HG02981 (cell line): ENCODE measurements at regions not wholly inside any gene's neighbourhood (a gene's known extent, or its start where the extent isn't known, plus 50 kb on each side); places are given as distances from the start of the nearest gene placed in this dataset.
"Not testable (repeated sequence)": the region's sequence is repeated elsewhere in the genome, so short reads cannot be mapped to it uniquely, and the experiment has no call there.

Source experiments
- ATAC-seq: cut with Tn5 transposase; IDR thresholded peaks from one replicate; pipeline ENCODE4 v1.9.1; 2021; ENCODE audit warnings: mild to moderate bottlenecking, moderate library complexity; ENCODE audit not compliant: unreplicated experiment

DNA sequence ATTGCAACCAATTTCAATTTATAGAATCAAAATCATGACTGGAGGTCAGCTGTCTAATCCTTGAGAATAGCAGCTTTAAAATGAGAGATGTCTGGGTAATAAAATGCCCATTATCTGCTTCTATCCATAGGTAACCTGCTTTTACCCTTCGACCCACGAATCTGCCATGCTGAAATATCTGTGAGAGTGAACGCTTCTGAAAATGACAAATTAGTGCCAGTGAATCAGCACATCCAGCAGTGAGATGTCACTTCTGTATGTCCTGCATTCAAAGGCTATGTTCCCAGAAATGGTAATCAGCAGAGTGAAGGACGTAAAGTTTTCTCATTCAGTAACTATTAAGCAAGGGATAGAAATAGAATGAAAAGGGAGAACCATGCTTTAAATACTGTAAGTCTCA lies 532.4 kb upstream of the ITGA1 start:
- no peak for ATAC-seq

DNA sequence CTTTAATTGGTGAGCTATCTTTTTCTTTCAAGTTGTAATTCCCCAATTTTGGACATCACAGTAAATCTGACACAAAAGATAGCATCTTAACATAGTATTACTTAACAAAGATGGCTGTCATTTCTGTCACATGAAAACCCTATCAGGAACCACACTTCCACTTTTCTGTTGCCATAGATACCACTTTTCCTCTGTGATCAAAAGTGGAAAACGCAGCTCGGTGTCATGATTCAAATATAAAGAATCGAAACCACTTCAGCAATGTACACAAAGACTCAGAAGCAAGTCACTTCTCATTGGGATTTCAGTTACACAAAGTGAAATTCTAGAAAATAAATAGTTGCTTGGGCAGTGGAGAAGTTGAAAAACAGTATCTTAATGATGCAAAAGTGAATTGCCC lies 524.9 kb upstream of the ITGA1 start:
- no peak for ATAC-seq

DNA sequence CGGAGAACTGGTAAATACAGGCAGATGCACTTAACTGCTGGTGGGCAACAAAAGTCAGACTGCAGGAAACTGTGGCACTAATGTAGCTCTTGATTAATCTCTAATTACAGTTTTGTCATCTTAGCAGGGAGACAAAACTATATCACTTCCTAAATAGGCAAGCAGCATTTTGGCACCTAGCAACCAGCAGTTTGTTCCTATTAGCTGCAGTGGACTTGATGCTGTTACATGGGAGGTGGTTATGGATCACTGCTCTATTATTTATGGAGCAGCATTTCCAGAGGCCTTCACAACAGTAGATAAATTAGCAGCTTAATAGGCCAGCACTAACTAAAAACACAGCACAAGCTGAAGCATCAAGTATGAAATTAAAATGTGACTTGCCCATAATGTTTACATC lies 518.3 kb upstream of the ITGA1 start:
- no peak for ATAC-seq

DNA sequence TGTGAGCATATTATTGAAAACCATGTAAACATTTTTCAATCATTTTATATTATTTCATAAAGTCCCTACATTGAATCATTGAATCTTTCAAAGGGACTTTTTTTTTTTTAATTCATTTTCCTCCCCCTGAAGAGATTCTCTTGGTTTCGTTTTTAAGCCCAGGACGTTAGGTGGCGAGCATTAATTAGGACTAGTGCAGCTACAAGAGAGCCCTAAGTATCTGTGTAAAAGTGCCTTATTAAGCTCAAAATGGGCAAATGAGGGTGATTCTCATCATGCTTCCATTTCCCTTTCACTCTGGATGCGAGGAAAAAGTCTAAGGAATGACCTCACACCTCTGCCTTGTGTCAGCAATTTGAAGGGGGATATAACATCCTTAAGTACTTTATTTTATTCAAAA lies 517.9 kb upstream of the ITGA1 start:
- no peak for ATAC-seq

DNA sequence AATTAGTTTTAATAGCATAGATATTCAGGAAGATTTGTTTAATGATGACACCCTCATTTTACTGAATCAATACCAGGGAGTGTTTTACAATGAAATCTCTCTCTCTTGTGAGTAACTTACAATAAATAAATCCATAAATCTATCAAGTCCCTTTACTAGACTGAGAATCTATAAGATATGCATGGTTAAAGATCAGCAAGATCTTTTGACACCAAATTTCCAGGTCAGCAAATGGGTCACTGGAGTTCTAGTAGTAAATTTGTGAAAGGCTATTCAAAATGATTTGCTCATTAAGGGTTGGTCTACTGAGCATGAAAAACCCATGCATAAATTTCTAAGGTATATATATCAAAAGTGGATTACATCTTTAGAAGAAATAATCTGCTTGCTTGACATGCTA lies 512.1 kb upstream of the ITGA1 start:
- no peak for ATAC-seq

DNA sequence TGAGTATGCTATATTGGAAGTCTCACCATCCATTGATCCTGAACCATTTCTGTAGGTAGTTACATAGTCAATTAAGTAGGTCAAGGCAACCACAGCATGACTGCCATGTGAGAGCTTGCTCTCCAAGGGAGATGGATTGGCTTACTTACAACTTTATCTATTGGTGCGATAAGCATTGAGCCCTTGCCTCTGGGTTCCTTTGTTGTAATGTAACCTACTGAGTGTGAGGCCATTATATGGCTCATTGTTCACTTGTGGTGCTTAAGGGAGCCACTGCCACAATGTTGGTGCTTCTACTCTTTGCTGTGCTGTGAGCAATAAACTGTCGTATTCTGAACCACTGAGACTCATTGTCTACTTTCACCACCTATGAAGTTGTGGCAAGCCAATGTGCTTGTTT lies 510.6 kb upstream of the ITGA1 start:
- no peak for ATAC-seq

DNA sequence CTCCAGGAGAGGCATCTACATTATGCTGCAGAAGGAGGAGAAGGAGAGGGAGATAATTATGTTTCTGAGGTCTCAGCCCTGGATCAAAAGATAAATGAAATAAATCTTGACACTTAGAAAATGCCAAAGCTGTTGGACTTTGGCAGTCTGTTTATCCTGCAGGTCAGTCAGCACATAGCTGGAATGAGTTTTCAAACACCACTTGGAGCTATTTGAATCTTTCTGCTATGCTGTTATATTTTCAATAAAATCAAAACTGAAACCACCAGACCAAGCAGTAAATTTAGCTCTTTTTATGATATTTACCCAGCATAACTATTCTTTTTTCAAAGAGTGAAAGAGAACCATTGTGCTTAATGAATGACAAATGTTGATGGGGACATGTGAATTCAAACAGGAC lies 505.1 kb upstream of the ITGA1 start:
- no peak for ATAC-seq

DNA sequence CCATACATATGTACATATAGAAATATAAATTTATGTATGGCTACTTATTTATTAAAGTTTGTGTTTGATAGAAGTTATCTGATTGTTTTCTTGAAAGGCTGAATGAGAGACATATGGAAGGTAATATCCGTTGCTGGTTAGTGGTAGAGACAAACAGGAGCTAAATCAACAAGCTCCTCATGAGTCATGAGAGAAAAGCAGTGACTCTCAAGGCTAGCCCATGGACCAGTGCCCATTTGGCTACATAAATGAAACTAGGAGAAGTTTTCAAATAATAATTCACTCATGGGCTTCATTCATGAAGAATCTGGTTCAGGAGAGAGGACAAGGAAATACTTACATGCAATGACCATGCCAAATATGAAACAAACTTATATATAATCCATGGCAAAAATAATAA lies 504.5 kb upstream of the ITGA1 start:
- ATAC-seq = no peak

DNA sequence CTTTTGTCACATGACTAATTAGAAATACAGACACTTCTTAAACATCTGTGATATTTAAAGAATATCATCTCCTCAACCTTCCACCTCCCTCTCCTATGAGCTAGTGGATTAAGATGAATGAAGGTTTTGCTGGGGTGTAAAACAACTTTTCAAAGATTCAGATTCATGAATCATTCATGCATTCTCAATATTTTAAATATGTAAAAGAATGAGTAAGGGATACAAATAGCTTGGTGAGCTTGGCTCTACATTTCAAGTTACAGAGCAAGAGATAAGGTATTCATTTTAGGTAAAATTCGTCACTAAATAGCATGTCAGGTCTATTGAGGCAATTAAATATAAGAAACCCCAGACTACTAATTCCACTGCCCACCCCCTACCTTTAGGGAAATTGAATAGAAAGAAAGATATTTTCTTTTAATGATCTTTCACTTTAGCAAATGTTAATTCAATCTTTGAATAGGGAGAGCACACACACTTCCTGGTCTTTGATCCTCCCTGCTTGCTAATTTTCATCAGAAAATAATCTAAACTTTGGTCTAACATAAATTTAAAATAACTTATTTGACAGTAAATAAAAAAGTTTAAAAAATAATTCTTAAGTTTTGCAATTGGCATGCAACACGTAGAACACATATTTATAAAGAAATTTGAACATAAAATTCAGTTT lies 486.9 kb upstream of the ITGA1 start:
- ATAC-seq = no peak

DNA sequence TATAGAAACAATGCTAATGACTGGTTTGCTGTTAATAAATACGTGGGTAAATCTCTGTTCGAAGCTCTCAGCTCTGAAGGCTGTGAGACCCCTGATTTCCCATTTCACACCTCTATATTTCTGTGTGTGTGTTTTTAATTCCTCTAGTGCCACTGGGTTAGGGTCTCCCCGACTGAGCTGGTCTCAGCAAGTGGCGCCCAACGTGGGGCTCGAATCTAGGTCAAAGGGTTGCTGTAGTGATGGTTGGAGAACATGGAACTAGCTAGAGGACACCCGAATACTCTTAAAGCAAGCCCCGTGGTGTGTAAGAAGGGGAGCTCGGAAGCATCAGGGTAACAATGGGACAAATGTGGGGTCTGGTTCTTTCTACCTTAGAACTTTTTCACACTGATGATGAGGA lies 482.9 kb upstream of the ITGA1 start:
- ATAC-seq = not testable (repeated sequence)

DNA sequence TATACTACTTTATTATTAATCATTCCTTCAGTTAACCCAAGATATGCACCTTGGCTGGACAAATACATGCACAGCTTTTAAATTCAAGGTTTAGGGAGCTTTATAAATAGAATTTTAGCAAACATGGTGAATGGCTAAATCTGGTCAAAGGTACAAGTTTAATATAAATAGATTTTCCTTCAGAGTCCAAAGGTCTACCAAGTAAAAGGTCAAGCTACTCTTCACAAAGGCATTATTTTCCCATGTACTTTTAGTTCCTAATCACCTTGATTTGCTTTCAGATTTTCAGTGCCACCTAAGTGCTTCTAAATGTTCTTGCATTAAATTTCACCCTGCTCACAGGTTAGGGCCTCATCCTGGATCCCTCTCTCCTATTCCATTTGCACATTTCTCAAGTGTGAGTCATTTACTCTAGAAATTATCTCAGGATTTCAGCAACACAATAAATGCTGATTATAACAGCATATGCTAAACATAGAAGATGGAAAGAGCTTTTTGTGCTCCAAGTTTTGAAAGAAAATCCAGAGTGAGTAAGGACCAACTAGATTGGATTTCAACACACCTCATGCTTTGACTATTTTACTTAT lies 459.4 kb upstream of the ITGA1 start:
- ATAC-seq = no peak

DNA sequence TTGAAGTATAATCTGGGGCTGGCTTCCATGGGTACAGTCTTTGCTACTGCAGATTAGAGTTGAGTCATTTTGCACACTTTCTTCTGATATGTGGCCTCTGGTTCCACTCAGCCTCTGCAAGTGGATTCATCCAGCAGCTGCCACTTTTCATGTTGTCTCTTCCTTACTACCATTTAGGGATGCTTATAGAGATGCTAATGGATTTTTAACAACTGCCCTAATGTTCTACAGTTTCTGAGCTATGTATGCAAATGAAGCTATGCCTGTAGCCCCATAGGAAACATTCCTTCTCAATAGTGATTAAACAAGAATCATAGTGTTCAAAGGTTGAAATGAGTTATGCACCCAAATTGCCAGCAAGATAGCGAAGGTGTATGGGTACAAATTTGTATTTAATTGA lies 456.0 kb upstream of the ITGA1 start:
- ATAC-seq = no peak

DNA sequence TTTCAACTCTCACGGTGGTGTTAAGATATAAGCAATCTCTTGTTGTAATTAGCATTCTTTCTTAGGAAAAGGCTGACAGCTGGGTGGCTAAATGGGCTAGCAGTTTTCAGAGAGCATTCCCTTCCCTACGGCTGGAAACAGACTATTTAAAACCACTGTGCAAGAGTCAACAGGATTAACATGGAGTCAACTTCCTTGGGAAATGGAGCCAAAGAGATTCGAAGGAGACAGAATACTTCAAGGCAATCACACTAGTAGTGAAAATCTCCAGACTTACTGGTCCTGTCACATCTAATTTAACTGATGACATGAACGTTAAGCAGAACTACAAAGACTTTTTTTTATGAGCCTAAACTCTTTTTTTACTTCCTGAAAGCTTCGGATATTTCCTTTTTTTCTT lies 453.3 kb upstream of the ITGA1 start:
- ATAC-seq = no peak

DNA sequence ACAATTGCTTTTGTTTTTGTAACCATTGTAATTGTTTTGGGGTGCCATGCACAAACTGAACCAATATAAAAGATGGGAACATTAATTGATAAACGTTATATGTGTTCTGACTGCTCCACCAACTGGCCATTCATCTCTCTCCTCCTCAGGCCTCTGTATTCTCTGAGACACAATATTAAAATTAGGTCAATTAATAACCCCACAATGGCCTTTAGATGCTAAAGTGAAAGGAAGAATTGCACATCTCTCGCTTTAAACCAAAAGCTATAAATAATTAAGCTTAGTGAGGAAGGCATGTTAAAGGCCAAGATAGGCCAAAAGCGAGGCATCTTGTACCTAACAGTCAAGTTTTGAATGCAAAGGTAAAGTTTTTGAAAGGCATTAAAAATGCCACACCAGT lies 448.4 kb upstream of the ITGA1 start:
- peak; percentile 72 for ATAC-seq

DNA sequence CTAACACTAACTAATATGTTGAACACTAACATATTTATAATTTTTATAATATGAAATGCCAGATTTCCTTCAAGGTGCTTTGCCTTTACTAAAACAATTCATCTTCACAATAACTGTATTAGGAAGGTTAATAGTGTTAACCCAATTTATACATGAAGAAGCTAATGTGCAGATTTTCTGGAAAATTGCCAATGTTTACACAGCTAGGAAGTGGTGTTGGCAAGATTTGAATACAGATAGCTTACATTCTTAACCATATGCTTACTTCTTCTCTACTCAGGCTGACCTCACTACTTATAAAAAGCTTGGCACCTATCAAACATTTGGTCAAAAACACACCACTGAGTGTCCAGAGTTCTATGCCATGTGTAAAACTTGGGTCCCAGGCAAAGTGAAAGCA lies 445.4 kb upstream of the ITGA1 start:
- no peak for ATAC-seq

DNA sequence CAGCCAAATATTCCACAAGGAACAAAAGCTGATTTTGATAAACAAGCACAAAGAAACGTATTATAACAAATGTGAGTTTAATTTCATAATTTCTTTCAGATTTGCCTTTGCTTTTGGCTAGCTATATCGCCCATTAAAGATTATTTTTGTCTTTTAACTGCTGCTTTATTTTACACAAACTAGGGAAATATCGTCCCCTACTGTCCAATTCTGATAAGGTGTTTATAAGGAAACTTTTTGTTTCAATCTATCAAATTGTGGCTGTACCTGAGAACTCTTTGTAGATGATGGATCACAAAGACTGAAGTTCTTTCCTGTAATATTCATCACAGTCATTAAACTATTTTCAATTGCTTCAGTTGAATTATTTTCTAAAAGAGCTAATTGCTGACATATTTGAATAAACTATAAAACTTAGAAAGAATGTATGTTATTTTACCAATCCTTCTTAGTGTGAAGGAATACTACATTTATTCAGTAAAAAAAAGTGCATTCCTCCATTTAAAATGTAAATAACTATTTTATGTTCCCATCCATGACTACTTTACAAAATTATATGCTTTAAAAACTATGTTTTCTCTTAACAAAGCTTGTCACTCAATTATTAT lies 431.3 kb upstream of the ITGA1 start:
- ATAC-seq = no peak

DNA sequence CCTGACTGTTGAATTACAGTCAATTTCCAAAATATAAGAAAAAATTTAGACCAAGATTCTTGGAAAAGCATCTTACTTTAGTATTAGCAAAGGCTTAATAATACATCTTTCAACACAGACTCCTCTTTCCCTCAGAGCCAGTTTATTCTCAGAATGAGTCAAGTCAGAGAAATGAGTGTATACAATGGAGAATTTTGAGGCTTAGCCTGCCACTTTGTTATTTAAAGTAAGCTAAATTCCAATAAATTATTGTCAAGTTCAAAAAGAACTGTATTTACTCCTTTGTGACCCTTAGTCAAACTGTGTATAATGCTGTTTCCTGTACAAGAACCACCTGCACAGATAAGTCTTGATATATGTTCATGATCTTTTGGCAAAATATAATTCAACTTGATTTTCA lies 428.5 kb upstream of the ITGA1 start:
- no peak for ATAC-seq

DNA sequence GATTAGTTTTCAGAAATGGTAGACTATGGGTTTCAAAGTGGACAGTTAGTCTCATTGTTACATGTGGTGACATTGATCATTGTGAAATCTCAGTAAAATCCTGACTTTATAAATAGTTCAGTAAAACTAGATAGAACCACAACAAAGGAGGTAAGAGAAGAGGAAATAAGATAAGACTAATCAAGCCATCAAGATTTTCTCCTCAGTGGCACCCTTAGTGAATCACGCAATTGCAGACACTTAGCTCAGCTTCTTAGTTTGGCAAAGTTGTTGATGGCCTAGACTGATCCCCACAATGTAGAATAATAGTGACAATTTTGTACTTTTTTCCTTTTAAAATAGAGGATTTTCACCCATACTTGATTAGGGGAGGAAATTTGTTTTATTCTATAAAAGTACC lies 426.7 kb upstream of the ITGA1 start:
- ATAC-seq = no peak

DNA sequence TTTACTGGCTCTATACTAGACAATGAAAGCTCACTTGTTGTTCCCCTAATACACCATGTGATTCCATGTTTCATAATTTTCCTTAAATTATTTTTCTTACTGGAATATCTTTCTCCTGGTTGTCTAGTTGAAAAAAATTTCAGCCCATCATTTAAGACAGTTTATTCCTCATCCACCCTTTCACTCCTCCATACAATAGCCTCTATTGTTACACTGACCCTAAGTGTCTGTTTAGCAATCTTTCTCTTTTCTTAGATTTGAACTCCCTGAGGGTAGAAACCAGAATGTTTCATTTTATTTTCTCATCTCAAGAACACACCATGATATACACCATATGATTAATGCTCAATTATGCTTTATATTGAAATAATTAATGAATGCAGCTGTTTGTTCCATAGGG lies 413.4 kb upstream of the ITGA1 start:
- no peak for ATAC-seq

DNA sequence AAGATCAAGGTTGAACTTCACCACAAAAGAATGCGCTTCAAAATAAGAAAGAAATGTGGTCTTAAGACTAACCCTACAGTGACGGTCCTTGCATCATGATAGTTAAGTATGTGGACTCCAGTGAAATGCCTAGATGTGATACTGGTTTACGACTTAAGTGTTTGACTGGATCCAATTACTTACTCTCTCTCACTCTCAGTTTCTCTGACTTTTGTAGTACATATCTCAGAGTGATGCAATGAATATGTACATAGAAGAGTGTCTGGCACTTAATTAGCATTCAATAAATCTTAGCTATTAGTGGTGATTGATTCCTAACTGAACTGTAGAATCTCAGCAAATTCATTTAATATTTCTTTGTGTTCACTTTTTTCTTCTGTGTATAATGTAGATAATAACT lies 411.7 kb upstream of the ITGA1 start:
- no peak for ATAC-seq

DNA sequence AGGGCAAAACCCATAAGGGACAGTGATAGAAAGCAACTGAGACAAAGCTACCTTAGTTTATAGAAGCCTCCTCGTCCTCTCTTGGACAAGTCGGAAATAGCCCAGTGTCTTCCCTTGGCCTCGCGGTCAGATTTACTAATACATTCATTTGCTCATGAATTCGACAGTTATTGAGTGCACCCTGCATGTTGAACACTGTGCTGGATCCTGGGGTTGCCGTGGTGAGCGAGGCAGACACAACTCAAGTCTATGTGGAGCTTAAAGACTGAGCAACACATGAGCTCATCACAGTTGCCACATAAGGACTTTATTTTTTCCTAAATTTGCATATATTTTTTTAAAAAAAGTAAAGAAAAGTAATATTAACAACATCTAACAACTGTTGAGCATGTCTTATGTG lies 411.1 kb upstream of the ITGA1 start:
- no peak for ATAC-seq

DNA sequence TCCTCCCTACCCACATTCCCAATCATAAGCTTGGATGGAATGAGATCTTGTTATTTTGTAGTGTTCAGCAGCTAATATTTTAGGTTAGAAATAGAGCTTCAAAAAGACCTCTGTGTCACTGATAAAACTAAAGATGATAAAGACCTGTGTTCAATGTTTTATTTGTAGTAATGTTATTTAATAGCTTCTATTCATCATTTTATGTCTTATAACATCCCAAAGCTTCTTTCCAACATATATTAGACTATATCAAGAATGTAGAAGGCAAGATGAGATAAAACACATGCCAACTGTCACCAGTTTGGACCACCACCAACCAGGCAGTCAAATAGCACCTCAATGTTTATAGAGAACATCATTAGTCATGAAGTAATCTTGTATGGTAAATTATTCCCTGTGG lies 409.5 kb upstream of the ITGA1 start:
- ATAC-seq = no peak

DNA sequence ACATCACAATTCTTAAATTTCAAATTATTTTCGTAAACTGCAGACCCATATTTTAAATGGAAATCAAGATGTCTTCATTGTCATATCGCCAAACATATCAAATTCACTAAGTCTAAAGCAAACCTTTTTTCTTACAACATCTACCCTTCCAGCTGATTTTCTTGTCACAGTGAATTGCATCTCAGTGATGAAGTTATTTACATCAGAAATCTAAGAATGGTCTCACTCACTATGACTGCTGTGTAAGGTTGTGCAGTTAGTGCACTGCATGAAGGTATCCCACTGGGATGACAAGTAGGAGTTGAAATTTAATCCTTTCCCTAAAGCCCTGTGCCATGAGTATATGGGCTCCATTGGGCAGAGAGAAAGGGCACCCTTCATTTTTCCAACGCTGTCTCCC lies 399.4 kb upstream of the ITGA1 start:
- ATAC-seq = no peak
